IMR-90 (cell line): ENCODE measurements at regions not wholly inside any gene's neighbourhood (a gene's known extent, or its start where the extent isn't known, plus 50 kb on each side); places are given as distances from the start of the nearest gene placed in this dataset.

Experiments
- ATAC-seq: fragments of 200-7000 bp; cut with Tn5 transposase; 2 replicates; pipeline ENCODE4 v1.9.1; 2020; ENCODE audit warnings: low read depth, mild to moderate bottlenecking, moderate library complexity
- BruUV-seq: library from RNA; stranded (reverse); fragments of 400-500 nt; replicated peaks from 2 replicates; lab custom pipeline; 2021; lab: Mats Ljungman, UMichigan
- CTCF ChIA-PET: fragments of 300-600 bp; formaldehyde crosslinking; extraction: SDS; loops from one replicate; lab custom pipeline; 2021; ENCODE audit warnings: antibody characterized with exemption; lab: Yijun Ruan, JAX
- POLR2A ChIA-PET: fragments of 300-600 bp; sonication (Branson Sonifier 250); formaldehyde crosslinking; loops from one replicate; lab custom pipeline; 2022; ENCODE audit warnings: antibody characterized with exemption; ENCODE audit not compliant: unreplicated experiment; lab: Charles Lee
- DNase-seq: peaks from one replicate; pipeline ENCODE4 v3.0.0; 2013
- H2AFZ ChIP-seq: replicated peaks from 2 replicates; pipeline ENCODE3; 2013; ENCODE audit warnings: low read length, mild to moderate bottlenecking; ENCODE audit not compliant: poor library complexity
- H2AK5ac ChIP-seq: 2 replicates; pipeline ENCODE4 v1.6.1; 2013; ENCODE audit warnings: low read depth, low read length, inconsistent platforms
- H2AK9ac ChIP-seq: replicated peaks from 2 replicates; pipeline ENCODE3; 2013; ENCODE audit warnings: mild to moderate bottlenecking, low read depth, low read length, moderate library complexity; ENCODE audit not compliant: poor library complexity
- H2BK120ac ChIP-seq: 2 replicates; pipeline ENCODE4 v1.6.1; 2013; ENCODE audit warnings: low read depth, low read length, inconsistent platforms
- H2BK15ac ChIP-seq: 3 replicates; pipeline ENCODE4 v1.6.1; 2013; ENCODE audit warnings: low read depth, low read length, inconsistent platforms
- H2BK20ac ChIP-seq: 2 replicates; pipeline ENCODE4 v1.6.1; 2013; ENCODE audit warnings: low read depth, mild to moderate bottlenecking, inconsistent platforms, low read length, moderate library complexity
- H2BK5ac ChIP-seq: 2 replicates; pipeline ENCODE4 v1.6.1; 2013; ENCODE audit warnings: mild to moderate bottlenecking, low read depth, low read length, inconsistent platforms; ENCODE audit not compliant: poor library complexity, severe bottlenecking
- H3K14ac ChIP-seq: replicated peaks from 2 replicates; pipeline ENCODE4 v1.6.1; 2013; ENCODE audit warnings: low read depth, low read length, inconsistent platforms
- H3K18ac ChIP-seq: 2 replicates; pipeline ENCODE4 v1.6.1; 2013; ENCODE audit warnings: low read depth, low read length, control low read depth
- H3K23ac ChIP-seq: 2 replicates; pipeline ENCODE4 v1.6.1; 2013; ENCODE audit warnings: low read depth, low read length, inconsistent platforms
- H3K27ac ChIP-seq: 2 replicates; pipeline ENCODE4 v1.5.1; 2013; ENCODE audit warnings: mild to moderate bottlenecking, control low read depth, low read length; ENCODE audit not compliant: insufficient read depth
- H3K27me3 ChIP-seq: 2 replicates; pipeline ENCODE4 v1.6.1; 2013; ENCODE audit warnings: low read length; ENCODE audit not compliant: control insufficient read depth, insufficient read depth
- H3K36me3 ChIP-seq: 2 replicates; pipeline ENCODE4 v1.6.1; 2013; ENCODE audit warnings: low read length, mixed read lengths; ENCODE audit not compliant: control insufficient read depth, insufficient read depth
- H3K4ac ChIP-seq: 2 replicates; pipeline ENCODE4 v1.6.1; 2013; ENCODE audit warnings: low read depth, low read length, inconsistent platforms
- H3K4me1 ChIP-seq: 2 replicates; pipeline ENCODE4 v1.6.1; 2013; ENCODE audit warnings: low read length, mixed read lengths; ENCODE audit not compliant: control insufficient read depth, insufficient read depth
- H3K4me2 ChIP-seq: 2 replicates; pipeline ENCODE4 v1.6.1; 2013; ENCODE audit warnings: low read depth, mild to moderate bottlenecking, control low read depth, low read length, moderate library complexity
- H3K4me3 ChIP-seq: 2 replicates; pipeline ENCODE4 v1.5.1; 2013; ENCODE audit warnings: low read depth, mild to moderate bottlenecking, control low read depth, low read length, moderate library complexity; ENCODE audit not compliant: insufficient read depth
- H3K56ac ChIP-seq: 2 replicates; pipeline ENCODE4 v1.6.1; 2013; ENCODE audit warnings: low read length, inconsistent platforms; ENCODE audit not compliant: insufficient read depth; ENCODE audit errors: extremely low read depth
- H3K79me1 ChIP-seq, 2 experiments: 2 replicates each; pipeline ENCODE4 v1.6.1; 2013; ENCODE audit warnings: low read length in 2 of 2, inconsistent platforms in 1 of 2, low read depth in 1 of 2
- H3K9ac ChIP-seq: 2 replicates; pipeline ENCODE4 v1.6.1; 2013; ENCODE audit warnings: low read depth, low read length, control low read depth
- H3K9me1 ChIP-seq: 2 replicates; pipeline ENCODE4 v1.6.1; 2013; ENCODE audit warnings: low read length, inconsistent platforms; ENCODE audit not compliant: insufficient read depth
- H3K9me3 ChIP-seq: 2 replicates; pipeline ENCODE4 v1.6.1; 2013; ENCODE audit warnings: low read length; ENCODE audit not compliant: control insufficient read depth, insufficient read depth
- H4K20me1 ChIP-seq: 2 replicates; pipeline ENCODE4 v1.6.1; 2013; ENCODE audit warnings: low read length, inconsistent platforms; ENCODE audit not compliant: insufficient read depth
- H4K5ac ChIP-seq: 2 replicates; pipeline ENCODE4 v1.6.1; 2013; ENCODE audit warnings: mild to moderate bottlenecking, low read depth, low read length, control low read depth
- H4K8ac ChIP-seq, 2 experiments: 2 replicates each; pipeline ENCODE4 v1.6.1; 2013; ENCODE audit warnings: low read depth in 2 of 2, low read length in 2 of 2, control low read depth in 1 of 2, inconsistent platforms in 1 of 2
- H4K91ac ChIP-seq: 2 replicates; pipeline ENCODE4 v1.6.1; 2013; ENCODE audit warnings: low read depth, low read length, inconsistent platforms; ENCODE audit not compliant: insufficient read depth
- BHLHE40 ChIP-seq: fragments of 150-350 bp; IDR thresholded peaks from 2 replicates; pipeline ENCODE4 v1.6.1; 2016; ENCODE audit warnings: mild to moderate bottlenecking, low read depth, low read length
- CEBPB ChIP-seq: IDR thresholded peaks from 2 replicates; pipeline ENCODE4 v1.6.1; 2012; ENCODE audit warnings: low read depth, low read length, improper control_type of control experiment
- CHD1 ChIP-seq: IDR thresholded peaks from 2 replicates; pipeline ENCODE4 v1.6.1; 2012; ENCODE audit warnings: low read depth, low read length, improper control_type of control experiment
- CTCF ChIP-seq: conservative IDR thresholded peaks from 2 replicates; pipeline ENCODE4 v1.5.1; 2012; ENCODE audit warnings: mild to moderate bottlenecking, low read depth, low read length, improper control_type of control experiment
- ELK1 ChIP-seq: fragments of 150-350 bp; IDR thresholded peaks from 2 replicates; pipeline ENCODE4 v1.6.1; 2016; ENCODE audit warnings: low read depth, mild to moderate bottlenecking, low read length, moderate library complexity, borderline replicate concordance
- FOS ChIP-seq: fragments of 150-350 bp; IDR thresholded peaks from 2 replicates; pipeline ENCODE4 v1.6.1; 2016; ENCODE audit warnings: low read depth, low read length
- MAFK ChIP-seq: IDR thresholded peaks from 2 replicates; pipeline ENCODE4 v1.6.1; 2012; ENCODE audit warnings: low read depth, low read length, improper control_type of control experiment
- MAZ ChIP-seq: IDR thresholded peaks from 2 replicates; pipeline ENCODE4 v1.6.1; 2012; ENCODE audit warnings: low read depth, mild to moderate bottlenecking, low read length, improper control_type of control experiment, moderate library complexity, borderline replicate concordance
- MXI1 ChIP-seq: IDR thresholded peaks from 2 replicates; pipeline ENCODE4 v1.6.1; 2012; ENCODE audit warnings: low read depth, mild to moderate bottlenecking, low read length, moderate library complexity, borderline replicate concordance
- NFE2L2 ChIP-seq: fragments of 150-350 bp; IDR thresholded peaks from 2 replicates; pipeline ENCODE4 v1.6.1; 2016; ENCODE audit warnings: low read depth, mild to moderate bottlenecking, low read length
- POLR2A ChIP-seq: IDR thresholded peaks from 2 replicates; pipeline ENCODE4 v1.6.1; 2012; ENCODE audit warnings: mild to moderate bottlenecking, low read depth, low read length
- RAD21 ChIP-seq: IDR thresholded peaks from 2 replicates; pipeline ENCODE4 v1.6.1; 2012; ENCODE audit warnings: low read length, improper control_type of control experiment
- RCOR1 ChIP-seq: IDR thresholded peaks from 2 replicates; pipeline ENCODE4 v1.6.1; 2012; ENCODE audit warnings: mild to moderate bottlenecking, low read length, improper control_type of control experiment; ENCODE audit not compliant: insufficient replicate concordance
- RFX5 ChIP-seq: IDR thresholded peaks from 2 replicates; pipeline ENCODE4 v1.8.0; 2012; ENCODE audit warnings: low read depth, mild to moderate bottlenecking, low read length, moderate library complexity
- SMC3 ChIP-seq: fragments of 150-350 bp; IDR thresholded peaks from 2 replicates; pipeline ENCODE4 v1.6.1; 2016; ENCODE audit warnings: low read depth, mild to moderate bottlenecking, antibody characterized with exemption, low read length, moderate library complexity
- USF2 ChIP-seq: fragments of 150-350 bp; IDR thresholded peaks from 2 replicates; pipeline ENCODE4 v1.6.1; 2017; ENCODE audit warnings: mild to moderate bottlenecking, antibody characterized with exemption, low read length, low read depth
- WGBS, 2 experiments: methylation state at CpG; one replicate each; pipeline versions ENCODE4 v1.1.5 to v1.1.7; 2013; ENCODE audit warnings: missing lambda C conversion rate in 2 of 2; ENCODE audit not compliant: insufficient read length in 1 of 2; ENCODE audit errors: extremely low coverage in 2 of 2; 5-methylcytosine and 5-hydroxymethylcytosine counted together
- dilution Hi-C: fragments of 300-500 bp; cut with HindIII; formaldehyde crosslinking; loops from one replicate; pipeline ENCODE4 v1.14.3; 2018; ENCODE audit warnings: low sequenced_read_pairs; ENCODE audit not compliant: unreplicated experiment
- in situ Hi-C: fragments of 300-500 bp; cut with MboI; formaldehyde crosslinking; loops from 3 replicates; pipeline ENCODE4 v1.14.3; 2019; ENCODE audit warnings: low sequenced_read_pairs, inconsistent platforms, mixed read lengths
- intact Hi-C: fragments of 100-400 bp; cut with micrococcal nuclease; formaldehyde crosslinking; loops from 2 replicates; pipeline ENCODE4 v1.10.0; 2022

GRCh38 chr6:40923326-40923725, 115.7 kb downstream of the UNC5CL start:
- no peak for DNase-seq
- Histone ChIP-seq H3K79me1 (no peaks in the 10 kb centered on the region), H3K23ac (no peak overlapping the region), H3K14ac (no peak overlapping the region), H4K8ac (no peak overlapping the region), H2AK5ac (no peak overlapping the region), H3K27ac (no peak overlapping the region), H4K5ac (no peak overlapping the region), H2BK120ac (no peak overlapping the region), H3K9me1 (no peaks in the 10 kb centered on the region; the same call in 1 of the 2 replicates), H2BK5ac (no peak overlapping the region), H2AK9ac (no peak overlapping the region), H2BK15ac (no peak overlapping the region), H3K56ac (no peak overlapping the region), H3K9me3 (no peaks in the 10 kb centered on the region), H3K4me1 (no peaks in the 10 kb centered on the region; the same call in 1 of the 2 replicates), H3K4me2 (no peak overlapping the region), H4K20me1 (no peaks in the 10 kb centered on the region), H2AFZ (no peak overlapping the region), H3K9ac (no peak overlapping the region), H3K27me3 (peaks cover 41% of the 10 kb centered on the region), H3K36me3 (no peaks in the 10 kb centered on the region), H3K18ac (no peak overlapping the region), H2BK20ac (no peak overlapping the region), H4K91ac (no peak overlapping the region), H3K4ac (no peak overlapping the region), H3K4me3 (no peak overlapping the region)
- ChIA-PET CTCF (interaction anchor here (1.2 kb wide), 1 partner anchor 11 kb away, joined by 3 read pairs; no protein-coding TSS in a partner anchor), POLR2A (no interaction called here)
- dilution Hi-C loops, result no loop called here
- in situ Hi-C loops, result no loop called here
- BruUV-seq, result no TSS peak
- intact Hi-C loops, result no loop called here
- WGBS, 2 experiments, result 93% methylated on average over 3 of the region's 4 CpGs; no CpG with 5 or more reads in 1 of the 2 experiments
- TF ChIP-seq FOS, result no peak
- no peak for TF ChIP-seq USF2
- TF ChIP-seq CEBPB, result no peak
- TF ChIP-seq POLR2A, result no peak
- no peak for TF ChIP-seq MAZ
- TF ChIP-seq RFX5, result no peak
- TF ChIP-seq CHD1, result no peak
- TF ChIP-seq NFE2L2, result no peak
- no peak for TF ChIP-seq MXI1
- TF ChIP-seq RCOR1, result no peak
- no peak for TF ChIP-seq ELK1
- TF ChIP-seq BHLHE40, result no peak
- no peak for TF ChIP-seq SMC3
- TF ChIP-seq CTCF, result no peak
- TF ChIP-seq MAFK, result no peak
- TF ChIP-seq RAD21, result no peak
- ATAC-seq, result no peak
